NCI-H2196 treated with DMSO at 0.1 percent for 48 hours (cell line): ENCODE measurements at regions not wholly inside any gene's neighbourhood (a gene's known extent, or its start where the extent isn't known, plus 50 kb on each side); places are given as distances from the start of the nearest gene placed in this dataset.
"Not testable (repeated sequence)": the region's sequence is repeated elsewhere in the genome, so short reads cannot be mapped to it uniquely, and the experiment has no call there.

Experiments
- DNase-seq: peaks from one replicate; lab custom pipeline; 2025; ENCODE audit not compliant: unreplicated experiment; lab: John Stamatoyannopoulos, UW

DNA sequence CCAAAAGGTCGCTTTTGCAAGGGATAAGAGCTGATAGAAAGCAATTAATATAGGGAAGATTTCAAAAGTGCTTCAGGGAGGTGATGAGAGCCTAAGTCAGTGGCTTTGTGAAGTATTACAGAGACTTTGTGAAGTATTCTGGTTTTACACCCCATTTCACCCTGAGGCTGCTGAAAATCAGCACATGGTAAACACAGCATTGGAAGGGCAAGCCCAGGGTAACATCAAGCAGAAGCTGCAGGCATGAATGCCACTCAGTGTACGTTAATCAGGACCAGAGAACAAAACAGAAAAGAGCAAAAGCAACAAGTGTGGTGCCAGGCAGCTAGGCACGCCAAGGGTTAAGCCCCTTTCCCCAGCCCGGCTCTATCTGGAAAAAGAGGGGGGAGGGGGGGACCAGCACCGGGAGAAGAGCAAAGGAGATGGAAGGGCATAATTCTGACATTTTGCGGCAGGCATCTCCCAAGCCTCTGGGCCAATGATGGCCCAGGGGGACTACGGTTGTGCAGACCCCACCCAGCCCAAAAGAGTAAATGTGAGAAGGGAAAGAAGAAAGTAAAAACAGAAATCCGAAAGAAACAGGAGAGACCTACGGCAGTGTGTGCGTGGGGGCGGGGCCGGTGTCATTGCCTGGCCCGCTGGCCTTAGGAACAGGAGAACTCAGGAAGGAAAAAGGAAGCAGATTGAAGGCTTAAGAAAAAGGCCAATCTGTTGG lies 58.9 kb downstream of the DHRS2 start:
- DNase-seq, result no peak

DNA sequence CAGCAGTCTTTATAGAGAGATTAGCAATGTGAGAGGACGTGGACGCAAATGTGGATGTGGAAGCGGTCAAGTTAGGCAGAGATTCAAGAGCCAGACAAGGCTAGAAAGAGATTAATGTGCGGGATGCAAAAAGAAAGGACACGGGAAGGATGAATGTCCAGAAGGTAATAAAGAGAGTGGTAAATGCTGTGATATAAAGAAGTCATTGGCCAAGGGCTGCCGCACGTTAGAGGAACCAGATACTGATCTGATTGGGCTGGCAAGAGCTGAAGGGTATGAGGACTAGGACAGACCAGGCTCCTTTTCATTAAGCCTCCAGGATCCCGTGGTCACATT lies 59.5 kb downstream of the DHRS2 start:
- DNase-seq, result no peak

DNA sequence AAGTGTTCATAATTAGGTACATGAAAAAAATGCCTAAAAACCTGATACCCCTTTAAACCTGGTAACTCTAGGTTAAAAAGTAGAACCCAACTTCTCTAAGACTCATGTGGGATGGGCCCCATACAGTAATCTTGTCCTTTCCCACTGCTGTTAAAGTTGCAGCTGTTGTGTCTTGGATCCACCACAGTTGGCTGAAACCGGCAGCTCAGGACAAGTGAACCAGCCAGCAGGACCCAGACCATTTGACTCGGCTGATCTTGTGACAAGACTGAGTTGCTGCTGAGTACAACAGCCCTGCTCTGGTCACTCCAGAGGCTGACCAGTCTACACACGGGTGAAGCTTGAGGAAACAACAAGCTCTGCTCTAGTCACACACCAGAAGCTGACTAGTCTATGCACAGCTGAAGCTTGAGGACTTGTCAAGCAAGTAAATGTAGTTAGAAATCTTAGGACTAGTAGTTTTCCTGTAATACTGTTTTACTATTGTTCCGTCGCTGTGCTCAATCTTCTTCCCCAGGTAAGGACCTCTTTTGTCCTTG lies 60.6 kb downstream of the DHRS2 start:
- no peak for DNase-seq

DNA sequence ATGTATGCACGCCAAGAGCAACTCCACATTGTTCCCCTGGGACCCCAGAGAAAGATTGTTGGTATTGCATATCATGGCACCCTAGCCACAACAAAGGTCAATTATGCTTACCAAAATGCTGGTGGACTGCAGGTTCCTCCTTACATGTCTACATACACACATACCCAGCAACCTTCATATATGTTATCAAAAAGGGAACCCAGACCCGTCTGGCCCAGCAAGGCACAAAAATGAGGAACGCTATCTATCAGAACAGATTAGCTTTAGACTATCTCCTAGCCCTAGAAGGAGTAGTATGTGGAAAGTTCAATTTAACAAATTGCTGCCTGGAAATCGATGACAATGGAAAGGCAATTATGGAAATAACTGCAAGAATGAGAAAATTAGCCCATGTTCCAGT lies 61.5 kb downstream of the DHRS2 start:
- DNase-seq, result no peak

DNA sequence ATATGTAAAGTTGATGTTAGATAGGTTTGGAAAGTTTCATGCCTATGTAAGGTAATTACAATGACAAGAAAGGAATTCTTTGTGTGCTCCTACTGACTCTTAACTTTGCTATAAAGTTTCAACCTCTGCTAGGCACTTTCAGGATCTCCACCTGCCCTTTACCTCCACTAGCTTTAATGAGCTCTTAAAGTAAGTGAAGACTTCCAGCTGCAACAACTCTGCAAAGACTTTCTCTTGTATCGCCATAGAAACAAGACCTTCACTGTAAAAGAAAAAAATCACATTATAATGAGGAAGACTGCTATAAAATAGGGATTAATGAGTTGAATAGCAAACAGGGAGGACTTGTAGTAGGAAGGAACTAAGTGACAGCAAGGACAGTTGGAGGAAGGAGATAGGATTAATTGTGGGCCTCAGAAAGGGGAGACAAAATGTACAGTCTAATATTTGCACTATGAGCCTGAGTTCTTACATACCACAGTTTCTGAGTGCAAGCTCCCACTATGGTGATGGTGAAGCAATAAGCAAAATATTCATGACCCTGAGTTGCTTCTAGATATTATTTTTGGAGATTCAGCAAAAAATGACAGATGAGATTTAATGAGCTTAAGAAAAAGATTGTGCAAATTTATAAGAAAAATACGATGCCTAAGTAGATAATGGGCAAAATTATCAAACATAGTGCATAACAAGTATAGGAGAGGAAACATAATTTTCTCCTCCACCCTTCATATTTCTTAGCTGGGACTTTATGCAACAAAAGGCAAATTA lies 66.7 kb downstream of the DHRS2 start:
- no peak for DNase-seq

DNA sequence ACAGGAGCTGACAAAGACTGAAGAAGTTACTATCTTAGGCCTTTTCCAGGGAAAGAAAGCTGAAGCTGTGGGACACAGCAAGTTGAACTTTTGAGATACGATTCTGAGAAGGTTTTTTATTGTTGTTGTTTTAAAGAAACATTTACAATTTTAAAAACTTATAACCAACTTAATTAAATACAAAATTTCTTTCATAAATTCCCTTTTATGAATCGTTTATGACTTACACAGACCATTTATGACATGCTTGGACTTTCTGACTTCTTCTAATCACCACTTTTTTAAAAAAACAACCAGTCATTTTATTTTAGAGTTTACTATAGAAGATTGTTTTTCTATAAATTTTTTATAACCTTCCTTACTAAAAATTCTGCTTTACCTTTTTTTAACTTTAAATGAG lies 68.7 kb downstream of the DHRS2 start:
- DNase-seq, result no peak

DNA sequence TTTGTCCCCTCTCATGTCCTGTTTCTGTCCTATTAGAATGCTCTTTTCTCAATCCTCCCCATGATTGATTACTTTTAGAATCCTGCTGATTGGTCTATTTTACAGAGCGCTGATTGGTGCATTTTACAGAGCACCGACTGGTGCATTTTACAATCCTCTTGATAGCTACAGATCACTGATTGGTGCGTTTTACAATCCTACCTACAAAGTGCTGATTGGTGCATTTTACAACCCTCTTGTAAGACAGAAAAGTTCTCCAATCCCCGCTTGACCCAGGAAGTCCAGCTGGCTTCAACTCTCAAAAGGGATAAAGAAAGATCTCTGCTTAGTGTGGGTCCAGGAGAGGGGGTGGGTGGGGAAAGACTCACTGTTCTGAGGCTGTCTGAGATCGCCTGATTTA lies 71.3 kb downstream of the DHRS2 start:
- no peak for DNase-seq

DNA sequence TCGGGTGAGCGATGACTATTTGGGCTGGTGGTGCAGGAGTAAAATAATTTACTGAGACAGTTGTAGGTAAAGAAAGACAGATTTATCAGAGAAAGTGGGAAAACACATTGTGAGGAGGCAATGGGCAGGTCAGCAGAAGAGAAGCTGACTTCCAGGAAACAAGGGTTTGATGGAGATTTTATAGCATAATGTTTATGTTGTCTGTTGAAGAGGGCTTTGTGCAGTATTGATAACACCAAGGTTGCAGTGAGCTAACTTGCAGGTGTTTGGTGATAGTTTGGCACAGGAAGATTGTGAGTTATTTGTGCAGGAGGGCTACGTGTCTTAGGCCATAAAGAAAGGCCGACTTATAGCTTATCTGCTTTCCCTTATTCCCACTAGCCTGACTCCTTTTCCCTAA lies 72.2 kb downstream of the DHRS2 start:
- no peak for DNase-seq

DNA sequence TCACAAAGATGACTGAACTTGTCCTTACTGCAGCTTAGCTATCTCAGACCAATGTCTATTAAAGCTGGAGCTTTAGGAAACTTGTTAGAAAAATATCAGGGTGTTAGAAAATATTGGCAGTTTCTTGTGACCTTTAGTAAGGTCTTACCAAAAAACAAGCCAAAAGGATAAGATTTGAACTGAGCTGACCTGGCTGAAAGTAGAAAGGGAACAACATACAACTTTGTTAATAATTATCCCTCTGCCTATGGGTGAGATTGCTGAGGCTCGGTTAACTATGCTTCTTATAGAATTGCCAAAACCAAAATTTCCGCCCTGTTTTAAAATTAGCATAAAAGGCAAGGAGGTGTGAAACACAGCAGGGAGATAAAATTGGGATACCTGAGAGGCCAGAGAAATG lies 73.8 kb downstream of the DHRS2 start:
- no peak for DNase-seq

DNA sequence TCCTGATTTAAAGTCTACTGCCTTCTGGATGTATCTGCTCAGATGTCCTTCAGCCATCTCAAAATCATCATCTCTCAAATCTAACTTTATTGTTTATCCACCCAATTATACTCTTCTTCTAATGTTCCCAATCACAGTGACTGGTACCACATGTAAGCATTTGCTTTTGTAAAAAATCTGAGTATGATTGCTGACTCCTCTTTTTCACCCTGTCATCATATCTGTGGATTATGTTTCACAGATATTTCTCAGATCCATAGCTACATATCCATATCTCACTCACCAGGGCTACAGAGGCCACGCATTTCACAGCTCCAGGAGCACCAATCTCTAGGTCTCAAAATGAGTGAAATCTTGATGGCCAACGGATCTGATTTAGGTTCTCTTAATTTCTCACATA lies 76.1 kb downstream of the DHRS2 start:
- no peak for DNase-seq

DNA sequence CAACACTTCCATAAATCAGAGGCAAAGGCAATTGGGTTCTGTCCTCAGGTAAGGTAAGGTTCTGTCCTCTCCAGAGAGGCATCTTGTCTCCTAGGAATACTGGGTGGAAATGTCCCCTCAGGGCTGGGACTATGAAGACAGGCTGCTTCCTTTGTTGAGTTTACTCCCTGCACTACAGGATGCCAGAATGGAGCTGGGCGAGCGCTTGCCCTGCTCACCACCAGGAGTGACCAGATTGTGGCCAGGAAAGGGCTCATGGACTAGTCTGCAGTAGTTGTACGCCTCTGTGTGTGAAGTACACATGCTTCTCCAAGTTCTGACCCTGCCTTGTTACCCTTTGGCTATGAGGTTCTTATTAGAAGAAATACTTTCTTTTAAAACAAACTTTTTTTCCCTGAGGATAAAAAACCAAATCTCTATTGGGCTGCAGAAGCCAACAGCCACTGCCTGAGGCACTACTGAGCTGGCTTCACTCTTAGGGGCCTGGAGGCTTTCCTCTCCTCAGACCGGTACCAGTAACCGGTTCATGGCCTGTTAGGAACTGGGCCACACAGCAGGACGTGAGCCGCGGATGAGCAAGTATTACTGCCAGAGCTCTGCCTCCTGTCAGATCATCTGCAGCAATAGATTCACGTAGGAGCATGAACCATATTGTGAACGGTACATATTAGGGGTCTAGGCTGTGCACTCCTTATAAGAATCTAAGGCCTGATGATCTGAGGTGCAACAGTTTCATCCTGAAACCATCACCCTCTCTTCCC lies 83.2 kb downstream of the DHRS2 start:
- no peak for DNase-seq

DNA sequence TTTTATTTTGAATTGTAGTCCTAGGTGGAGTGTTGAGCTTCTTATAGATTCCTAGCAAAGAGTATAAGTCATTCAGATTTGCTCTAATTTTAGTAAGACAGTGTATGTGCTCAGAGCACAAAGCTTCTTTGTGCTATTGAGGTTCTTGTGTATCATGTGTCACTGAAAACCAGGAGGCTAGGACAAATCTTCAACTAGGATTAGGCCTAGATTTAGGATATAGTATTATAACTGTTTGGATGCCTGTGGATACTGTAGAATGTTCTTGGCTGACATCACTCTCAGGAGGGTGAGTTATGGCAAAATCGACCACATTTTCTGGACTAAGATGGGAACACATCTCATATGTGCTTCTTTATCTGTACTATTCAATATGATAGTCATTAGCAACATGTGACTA lies 86.5 kb downstream of the DHRS2 start:
- DNase-seq, result no peak

DNA sequence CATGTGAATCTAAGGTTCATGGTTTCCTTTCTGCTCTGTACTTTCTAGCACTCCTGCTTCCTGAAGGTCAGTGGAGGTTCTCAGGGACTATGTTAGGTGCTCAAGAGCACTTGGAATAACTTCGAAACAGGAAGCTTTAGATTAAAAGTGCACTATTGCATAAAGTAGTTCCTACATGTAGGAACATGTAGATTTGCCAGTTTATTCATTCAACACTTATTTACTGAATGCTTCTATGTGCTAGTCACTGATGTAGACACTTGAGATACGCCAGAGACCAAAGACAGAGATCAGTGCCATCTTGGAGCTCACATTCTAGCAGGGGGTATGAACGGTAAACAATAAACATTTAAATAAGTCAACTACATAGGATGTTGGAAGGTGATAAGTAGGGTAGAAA lies 87.7 kb downstream of the DHRS2 start:
- no peak for DNase-seq

DNA sequence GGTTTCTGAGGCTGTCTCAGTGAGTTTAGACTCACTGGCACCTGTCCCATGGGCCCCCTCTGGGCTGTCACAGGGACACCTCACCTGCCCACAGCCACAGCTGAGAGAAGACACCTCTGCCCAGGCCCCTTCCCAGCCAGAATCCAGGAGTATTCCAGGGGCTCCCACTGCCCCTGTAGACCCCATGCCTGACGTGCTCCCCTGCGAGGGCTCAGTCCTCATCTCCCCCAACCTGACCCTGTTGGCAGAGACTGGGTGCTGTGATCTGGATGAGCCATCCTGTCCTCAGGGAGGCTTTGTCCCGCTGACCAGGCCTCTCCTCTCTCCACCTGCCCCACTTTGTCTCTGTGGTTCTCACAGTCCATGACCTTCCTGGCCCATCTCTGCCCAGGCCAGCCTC lies 89.4 kb downstream of the DHRS2 start:
- DNase-seq, result no peak

DNA sequence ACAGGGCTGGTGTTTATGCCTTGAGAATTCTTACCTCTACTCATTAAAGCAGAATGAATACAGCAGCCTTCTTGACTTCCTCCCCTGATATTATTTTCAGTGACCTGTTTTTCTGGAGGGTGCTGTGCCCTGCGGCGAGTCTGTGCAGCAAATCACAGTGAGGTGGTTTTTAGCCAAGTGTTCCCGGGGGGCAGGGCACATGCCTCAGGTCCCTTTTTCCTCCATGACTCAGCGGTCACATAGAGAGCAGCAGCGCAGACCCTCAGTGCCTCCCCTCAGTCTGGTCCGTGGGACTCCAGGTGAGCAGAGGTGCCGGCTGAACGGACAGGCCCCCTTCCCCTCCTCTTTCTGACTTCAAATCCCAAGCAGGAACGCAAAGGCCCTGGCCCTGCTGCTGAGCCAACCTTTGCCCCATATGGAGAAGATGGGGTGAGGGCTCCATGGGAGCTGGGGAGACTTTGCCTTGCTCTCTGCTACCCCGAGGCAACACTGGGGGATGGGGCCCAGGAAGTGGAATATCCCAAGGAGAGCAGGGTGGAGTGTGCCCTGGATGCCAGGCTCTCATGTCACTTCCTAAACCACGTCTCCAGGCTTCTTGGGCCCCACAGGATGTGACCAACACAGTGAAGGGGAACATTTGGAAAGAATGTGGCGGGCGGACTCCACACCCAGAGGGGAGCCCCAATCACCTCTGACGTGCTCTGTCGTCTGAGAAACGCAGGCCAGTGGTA lies 90.0 kb downstream of the DHRS2 start:
- DNase-seq, result no peak

DNA sequence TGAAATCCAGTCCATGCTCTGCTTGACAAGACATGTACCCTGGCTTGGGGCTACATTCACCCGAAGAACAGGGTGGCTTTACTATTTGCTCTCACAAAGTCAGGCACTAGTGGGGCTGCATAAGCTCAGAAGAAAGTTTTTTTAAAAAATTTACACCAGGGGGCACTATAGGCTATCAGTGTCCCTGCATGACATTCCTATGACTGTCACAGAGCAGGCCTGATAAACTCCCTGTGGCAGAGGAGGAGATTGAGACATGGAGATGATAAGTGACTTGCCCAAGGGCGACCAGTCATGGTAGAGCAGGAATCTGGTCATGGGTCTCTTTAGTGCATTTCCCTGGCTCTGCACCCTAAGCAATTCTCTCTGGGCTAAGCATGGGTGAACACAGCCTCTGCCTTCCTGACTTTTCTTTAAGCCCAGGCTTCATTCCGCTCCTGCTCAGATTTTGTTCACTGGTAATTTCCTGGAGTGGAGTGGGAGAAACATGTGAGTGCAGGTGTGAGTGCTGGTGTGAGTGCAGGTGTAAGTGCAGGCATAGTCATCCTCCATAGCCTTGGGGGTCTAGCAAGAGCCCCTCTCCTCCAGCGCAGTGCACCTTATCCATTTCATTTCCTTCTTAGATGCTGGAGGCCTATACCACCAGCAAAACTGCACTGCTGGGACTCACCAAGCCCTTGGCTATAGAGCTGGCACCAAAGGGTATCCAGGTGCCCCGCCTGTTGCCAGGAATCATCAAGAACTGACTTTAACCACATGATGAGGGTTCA lies 91.6 kb downstream of the DHRS2 start:
- DNase-seq, result no peak

DNA sequence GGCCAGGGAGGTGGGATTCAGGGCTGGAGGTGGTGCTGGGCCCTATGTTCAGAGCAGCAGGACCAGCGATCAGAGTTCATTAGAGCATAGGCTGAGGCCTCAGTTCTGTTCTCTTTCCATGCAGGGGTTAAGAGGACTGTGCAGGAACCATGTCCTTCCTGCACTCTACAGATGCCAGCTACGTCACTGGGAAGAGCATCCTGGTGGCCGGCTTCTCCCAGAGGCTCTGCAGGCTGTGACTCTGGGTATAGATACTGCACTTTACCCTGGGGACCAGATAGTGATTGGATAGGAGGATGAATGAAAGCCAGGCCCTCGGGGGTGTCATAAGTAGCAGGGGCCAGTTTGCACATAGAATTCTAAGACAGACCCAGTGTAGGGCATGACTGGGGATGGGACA lies 92.6 kb downstream of the DHRS2 start:
- no peak for DNase-seq

DNA sequence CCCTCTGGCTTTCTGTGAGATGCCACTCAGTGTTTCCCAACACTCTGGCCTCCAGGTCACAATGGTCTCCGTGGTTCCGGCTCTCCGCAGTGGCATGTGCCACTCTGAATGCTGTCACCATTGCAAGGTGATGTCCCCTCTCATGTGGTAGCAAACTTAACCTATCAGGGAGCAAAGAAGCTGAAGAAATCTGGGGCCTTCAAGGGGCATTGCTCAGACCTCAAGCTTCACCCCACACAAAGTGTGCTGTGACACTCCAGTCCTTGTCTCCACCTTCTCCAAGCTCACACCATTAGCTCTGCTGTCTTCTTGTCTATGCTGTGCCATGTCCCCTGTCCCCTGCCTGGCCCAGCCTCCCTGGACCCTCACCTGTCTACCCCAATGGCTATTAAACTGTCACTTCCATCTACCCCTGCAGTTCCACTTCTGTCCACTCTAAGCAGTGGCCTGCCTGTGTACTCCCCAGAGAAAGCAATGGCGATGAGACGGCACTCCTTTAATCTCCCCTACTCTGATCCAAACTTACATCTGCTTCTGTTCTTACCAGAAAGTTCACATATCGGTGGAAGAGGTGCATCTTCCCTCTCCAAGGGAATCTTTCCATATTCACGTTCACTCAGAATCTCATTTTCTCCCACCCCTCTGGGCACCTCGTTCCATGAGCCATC lies 93.7 kb downstream of the DHRS2 start:
- no peak for DNase-seq

DNA sequence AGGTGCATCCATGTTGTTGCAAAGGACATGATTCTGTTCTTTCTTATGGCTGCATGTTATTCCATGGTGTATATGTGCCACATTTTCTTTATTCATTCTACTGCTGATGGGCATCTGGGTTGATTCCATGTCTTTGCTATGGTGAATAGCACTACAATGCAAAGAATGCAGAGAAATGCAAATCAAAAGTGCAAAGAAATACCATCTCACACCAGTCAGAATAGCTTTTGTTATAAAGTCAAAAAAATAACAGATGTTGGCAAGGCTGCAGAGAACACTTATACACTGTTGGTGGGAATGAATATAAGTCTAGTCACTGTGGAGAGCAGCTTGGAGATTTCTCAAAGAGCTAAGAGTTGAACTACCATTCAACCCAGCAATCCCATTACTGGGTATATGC lies 99.2 kb downstream of the DHRS2 start:
- no peak for DNase-seq

DNA sequence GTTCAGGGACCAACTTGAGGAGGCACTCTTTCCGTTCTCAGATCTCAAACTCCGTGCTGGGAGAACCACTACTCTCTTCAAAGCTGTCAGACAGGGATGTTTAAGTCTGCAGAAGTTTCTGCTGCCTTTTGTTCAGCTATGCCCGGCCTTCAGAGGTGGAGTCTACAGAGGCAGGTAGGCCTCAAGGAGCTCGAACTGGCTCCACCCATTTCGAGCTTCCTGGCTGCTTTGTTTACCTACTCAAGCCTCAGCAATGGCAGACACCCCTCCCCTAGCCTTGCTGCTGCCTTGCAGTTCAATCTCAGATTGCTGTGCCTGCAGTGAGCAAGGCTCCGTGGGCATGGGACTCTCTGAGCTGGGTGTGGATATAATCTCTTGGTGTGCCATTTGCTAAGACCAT lies 108.2 kb downstream of the DHRS2 start:
- DNase-seq, result not testable (repeated sequence)
